ENCODE measurements at regions not wholly inside any gene's neighbourhood (a gene's known extent, or its start where the extent isn't known, plus 50 kb on each side); places are given as distances from the start of the nearest gene placed in this dataset.

- TF ChIP-seq CTCF (IDR thresholded peaks at IDR 0.05; ENCODE audit: low read depth, low read length, poor library complexity, severe bottlenecking) (no peak), EZH2phosphoT487 (IDR thresholded peaks at IDR 0.05; ENCODE audit: borderline replicate concordance, low read length) (no peak)
These were observed 318.4 kb downstream of the IRX2 start for GRCh38 chr5:2433086-2433485.

Data from DOHH2 (cell line).